ENCODE measurements at regions not wholly inside any gene's neighbourhood (a gene's known extent, or its start where the extent isn't known, plus 50 kb on each side); places are given as distances from the start of the nearest gene placed in this dataset.

- no peak for DNase-seq (ENCODE audit: low read depth)
- TF ChIP-seq CTCF (IDR thresholded peaks at IDR 0.05; ENCODE audit: low read depth, low read length, missing control alignments): no peak
- in situ Hi-C loops (cut with HindIII; ENCODE audit: low sequenced_read_pairs): no loop called here
- no peak overlapping the region for H3K4me3 ChIP-seq (ENCODE audit: low read depth, low read length)
Observed at GRCh38 chr3:193008654-193009053, 91.0 kb upstream of the MB21D2 start.

GRCh38 chr3:193010191-193010590 is 92.5 kb upstream of the MB21D2 start:
- TF ChIP-seq CTCF (IDR thresholded peaks at IDR 0.05; ENCODE audit: low read depth, low read length, missing control alignments): no peak

GRCh38 chr3:193011958-193012357 is 94.3 kb upstream of the MB21D2 start:
- no peak for TF ChIP-seq CTCF (IDR thresholded peaks at IDR 0.05; ENCODE audit: low read depth, low read length, missing control alignments)
- no peak for DNase-seq (ENCODE audit: low read depth)
- in situ Hi-C loops (cut with HindIII; ENCODE audit: low sequenced_read_pairs): no loop called here

More at GRCh38 chr3:193010191-193010590, 92.5 kb upstream of the MB21D2 start:
- DNase-seq (ENCODE audit: low read depth): no peak
- in situ Hi-C loops (cut with HindIII; ENCODE audit: low sequenced_read_pairs): no loop called here
- H3K4me3 ChIP-seq (ENCODE audit: low read depth, low read length): no peak overlapping the region

GRCh38 chr3:193014902-193015301 is 97.2 kb upstream of the MB21D2 start:
- no peak for DNase-seq (ENCODE audit: low read depth)
- in situ Hi-C loops (cut with HindIII; ENCODE audit: low sequenced_read_pairs): no loop called here
- H3K4me3 ChIP-seq (ENCODE audit: low read depth, low read length): no peak overlapping the region
- no peak for TF ChIP-seq CTCF (IDR thresholded peaks at IDR 0.05; ENCODE audit: low read depth, low read length, missing control alignments)

More at GRCh38 chr3:193011958-193012357, 94.3 kb upstream of the MB21D2 start:
- H3K4me3 ChIP-seq (ENCODE audit: low read depth, low read length): no peak overlapping the region

GRCh38 chr3:193016437-193016901 is 98.8 kb upstream of the MB21D2 start:
- no peak overlapping the region for H3K4me3 ChIP-seq (ENCODE audit: low read depth, low read length)
- peak; percentile 16 for DNase-seq (ENCODE audit: low read depth)
- no peak for TF ChIP-seq CTCF (IDR thresholded peaks at IDR 0.05; ENCODE audit: low read depth, low read length, missing control alignments)
- in situ Hi-C loops (cut with HindIII; ENCODE audit: low sequenced_read_pairs): no loop called here

GRCh38 chr3:193021506-193022010 is 103.9 kb upstream of the MB21D2 start:
- in situ Hi-C loops (cut with HindIII; ENCODE audit: low sequenced_read_pairs): no loop called here
- H3K4me3 ChIP-seq (ENCODE audit: low read depth, low read length): no peak overlapping the region
- TF ChIP-seq CTCF (IDR thresholded peaks at IDR 0.05; ENCODE audit: low read depth, low read length, missing control alignments): no peak
- DNase-seq (ENCODE audit: low read depth): no peak

Data from astrocyte of the cerebellum (primary cell).